CD14-positive monocyte (primary cell): ENCODE measurements at regions not wholly inside any gene's neighbourhood (a gene's known extent, or its start where the extent isn't known, plus 50 kb on each side); places are given as distances from the start of the nearest gene placed in this dataset.

ENCODE experiments used
- DNase-seq, 3 donors: peaks; one replicate each; pipeline ENCODE4 v3.0.0-alpha.2; 2011 to 2022
- H2AFZ ChIP-seq: 2 replicates; pipeline ENCODE4 v1.6.0; 2012; ENCODE audit warnings: mild to moderate bottlenecking, low read depth, low read length, inconsistent platforms; ENCODE audit not compliant: insufficient read depth, poor library complexity, severe bottlenecking
- H3K27ac ChIP-seq, 2 donors: 1 replicate in 1 of 2; 2 replicates in 1 of 2; pipeline ENCODE4 v1.5.1; 2012 to 2013; ENCODE audit warnings: low read length in 2 of 2, control low read depth in 1 of 2, inconsistent platforms in 1 of 2, low read depth in 1 of 2, mild to moderate bottlenecking in 1 of 2
- H3K27me3 ChIP-seq, 2 donors: one replicate each; pipeline versions ENCODE4 v1.6.0 to v1.6.1; 2011 to 2013; ENCODE audit warnings: low read length in 2 of 2; ENCODE audit not compliant: control insufficient read depth in 2 of 2, insufficient read depth in 2 of 2
- H3K36me3 ChIP-seq, 2 donors: replicated peaks in 1 of 2; 1 replicate in 1 of 2; 2 replicates in 1 of 2; pipeline versions ENCODE4 v1.5.1 to v1.6.1; 2012 to 2013; ENCODE audit warnings: low read length in 2 of 2, control low read depth in 1 of 2, inconsistent platforms in 1 of 2, mild to moderate bottlenecking in 1 of 2; ENCODE audit not compliant: insufficient read depth in 2 of 2, control insufficient read depth in 1 of 2
- H3K4me1 ChIP-seq, 2 donors: 1 replicate in 1 of 2; 2 replicates in 1 of 2; pipeline versions ENCODE4 v1.5.1 to v1.6.1; 2012 to 2013; ENCODE audit warnings: low read length in 2 of 2, control low read depth in 1 of 2, inconsistent platforms in 1 of 2, mild to moderate bottlenecking in 1 of 2, moderate library complexity in 1 of 2; ENCODE audit not compliant: insufficient read depth in 2 of 2, control insufficient read depth in 1 of 2
- H3K4me2 ChIP-seq: replicated peaks from 2 replicates; pipeline ENCODE3; 2012; ENCODE audit warnings: low read length, moderate library complexity, mild to moderate bottlenecking; ENCODE audit not compliant: poor library complexity, severe bottlenecking; ENCODE audit errors: extremely low read depth
- H3K4me3 ChIP-seq, 3 experiments: fragments of 200-600 bp in 1 of 3; sonication (generic) in 1 of 3; replicated peaks in 1 of 3; 1 replicate in 2 of 3; 2 replicates in 1 of 3; pipeline ENCODE4 v1.5.1; 2011 to 2013; ENCODE audit warnings: low read length in 3 of 3, mild to moderate bottlenecking in 3 of 3, control low read depth in 2 of 3, low read depth in 2 of 3, inconsistent platforms in 1 of 3, moderate library complexity in 1 of 3
- H3K79me2 ChIP-seq: 2 replicates; pipeline ENCODE4 v1.6.0; 2012; ENCODE audit warnings: mild to moderate bottlenecking, control low read depth, inconsistent platforms, low read length, moderate library complexity; ENCODE audit not compliant: insufficient read depth
- H3K9ac ChIP-seq: 2 replicates; pipeline ENCODE4 v1.6.0; 2017; ENCODE audit warnings: low read length, mild to moderate bottlenecking; ENCODE audit not compliant: insufficient read depth, poor library complexity, severe bottlenecking
- H3K9me3 ChIP-seq, 2 donors: replicated peaks in 1 of 2; 1 replicate in 1 of 2; 2 replicates in 1 of 2; pipeline versions ENCODE4 v1.5.1 to v1.6.1; 2012 to 2013; ENCODE audit warnings: low read length in 2 of 2, control low read depth in 1 of 2; ENCODE audit not compliant: control insufficient read depth in 1 of 2, insufficient read depth in 1 of 2
- H4K20me1 ChIP-seq: 2 replicates; pipeline ENCODE4 v1.6.0; 2012; ENCODE audit warnings: mild to moderate bottlenecking, low read length, control low read depth, moderate library complexity; ENCODE audit not compliant: insufficient read depth
- H3K27ac Mint-ChIP-seq, 7 donors: one replicate each; pipeline ENCODE4 v1.8.0; 2020; ENCODE audit warnings: mild to moderate bottlenecking in 7 of 7, mixed read lengths in 7 of 7, moderate library complexity in 6 of 7, inconsistent platforms in 2 of 7
- H3K27me3 Mint-ChIP-seq, 3 donors: one replicate each; pipeline ENCODE4 v1.8.0; 2021 to 2022; ENCODE audit warnings: low read depth in 3 of 3, mild to moderate bottlenecking in 3 of 3, mixed read lengths in 3 of 3, moderate library complexity in 3 of 3, inconsistent platforms in 1 of 3
- H3K36me3 Mint-ChIP-seq, 2 donors: one replicate each; pipeline ENCODE4 v1.8.0; 2020; ENCODE audit warnings: mixed read lengths in 2 of 2, inconsistent platforms in 1 of 2, mild to moderate bottlenecking in 1 of 2
- H3K4me1 Mint-ChIP-seq: one replicate; pipeline ENCODE4 v1.8.0; 2020; ENCODE audit warnings: mild to moderate bottlenecking, mixed read lengths
- H3K4me3 Mint-ChIP-seq, 2 donors: one replicate each; pipeline ENCODE4 v1.8.0; 2020; ENCODE audit warnings: mild to moderate bottlenecking in 2 of 2, mixed read lengths in 2 of 2, moderate library complexity in 1 of 2
- H3K9me3 Mint-ChIP-seq, 7 donors: one replicate each; pipeline ENCODE4 v1.8.0; 2020 to 2022; ENCODE audit warnings: mixed read lengths in 7 of 7, mild to moderate bottlenecking in 6 of 7, moderate library complexity in 6 of 7, inconsistent platforms in 2 of 7
- CTCF ChIP-seq: fragments of 200-600 bp; IDR thresholded peaks from one replicate; pipeline ENCODE4 v1.8.0; 2022; ENCODE audit warnings: antibody characterized with exemption, mild to moderate bottlenecking
- WGBS: methylation state at CpG from one replicate; pipeline ENCODE4 v1.1.5; 2013; ENCODE audit warnings: missing lambda C conversion rate; ENCODE audit not compliant: insufficient coverage; 5-methylcytosine and 5-hydroxymethylcytosine counted together
- intact Hi-C, 2 donors: fragments of 100-400 bp; cut with micrococcal nuclease; formaldehyde crosslinking; loops; one replicate each; pipeline versions ENCODE4 v1.15.0 to v1.15.1; 2023

- H3K79me2 ChIP-seq: no peaks in the 10 kb centered on the region
- H3K36me3 ChIP-seq: no peaks in the 10 kb centered on the region
- no peak for TF ChIP-seq CTCF
- peaks cover 15 to 57% (median 38%) of the 10 kb centered on the region in 7 donors for H3K9me3 Mint-ChIP-seq
- WGBS: no CpG with 5 or more reads among the region's 7 CpGs
- H3K4me3 Mint-ChIP-seq: no peak overlapping the region
- no peaks in the 10 kb centered on the region for H3K4me1 Mint-ChIP-seq
- no peak overlapping the region for H3K27ac ChIP-seq
- H3K9ac ChIP-seq: no peak overlapping the region
- no peaks in the 10 kb centered on the region for H4K20me1 ChIP-seq
- H2AFZ ChIP-seq: no peak overlapping the region
- H3K4me2 ChIP-seq: no peak overlapping the region
- peaks cover 22 to 31% of the 10 kb centered on the region in 2 donors for H3K9me3 ChIP-seq
- no peak overlapping the region for H3K27ac Mint-ChIP-seq
- no peaks in the 10 kb centered on the region for H3K4me1 ChIP-seq
- DNase-seq: no peak
- intact Hi-C loops: no loop called here
- H3K27me3 ChIP-seq: no peaks in the 10 kb centered on the region
- no peaks in the 10 kb centered on the region for H3K36me3 Mint-ChIP-seq
- H3K4me3 ChIP-seq: no peak overlapping the region
- peaks cover 0 to 2% (median 0%) of the 10 kb centered on the region in 3 donors for H3K27me3 Mint-ChIP-seq
These were observed 253.6 kb upstream of the FOXK1 start for GRCh38 chr7:4428526-4428925.

- no peak overlapping the region for H3K4me3 Mint-ChIP-seq
These were observed 251.9 kb upstream of the FOXK1 start for GRCh38 chr7:4430227-4430626.

More at GRCh38 chr7:4430227-4430626, 251.9 kb upstream of the FOXK1 start:
- peaks cover 0 to 4% (median 3%) of the 10 kb centered on the region in 3 donors for H3K27me3 Mint-ChIP-seq
- no peak overlapping the region for H3K27ac Mint-ChIP-seq
- peaks cover 13 to 14% of the 10 kb centered on the region in 2 donors for H3K9me3 ChIP-seq
- H3K9ac ChIP-seq: no peak overlapping the region
- no peak for DNase-seq
- H3K36me3 ChIP-seq: no peaks in the 10 kb centered on the region
- no peaks in the 10 kb centered on the region for H3K36me3 Mint-ChIP-seq
- intact Hi-C loops: no loop called here
- no peak overlapping the region for H3K27ac ChIP-seq
- no peak for TF ChIP-seq CTCF
- WGBS: no CpG with 5 or more reads among the region's 1 CpG
- no peak overlapping the region for H3K4me2 ChIP-seq
- no peaks in the 10 kb centered on the region for H3K27me3 ChIP-seq
- no peaks in the 10 kb centered on the region for H3K4me1 ChIP-seq
- H3K79me2 ChIP-seq: no peaks in the 10 kb centered on the region
- no peaks in the 10 kb centered on the region for H4K20me1 ChIP-seq
- no peak overlapping the region for H3K4me3 ChIP-seq
- H2AFZ ChIP-seq: no peak overlapping the region
- no peaks in the 10 kb centered on the region for H3K4me1 Mint-ChIP-seq
- peaks cover 5 to 40% (median 26%) of the 10 kb centered on the region in 7 donors for H3K9me3 Mint-ChIP-seq
